ENCODE measurements at regions not wholly inside any gene's neighbourhood (a gene's known extent, or its start where the extent isn't known, plus 50 kb on each side); places are given as distances from the start of the nearest gene placed in this dataset.

GRCh38 chr5:73273379-73274050 is 100.5 kb downstream of the TMEM174 start:
- in situ Hi-C loops (cut with MboI; ENCODE audit: low sequenced_read_pairs) (no loop called here), intact Hi-C loops (cut with micrococcal nuclease) (no loop called here), dilution Hi-C loops (cut with HindIII; ENCODE audit: low sequenced_read_pairs, unreplicated experiment) (no loop called here)
- H4K91ac ChIP-seq (ENCODE audit: insufficient read depth, low read depth, low read length): no peak overlapping the region
- no peaks in the 10 kb centered on the region for H4K20me1 ChIP-seq (ENCODE audit: insufficient read depth, low read length)
- DNase-seq (no peak), ATAC-seq (ENCODE audit: low read depth) (no peak)
- CTCF ChIA-PET: no interaction called here
- no peaks in the 10 kb centered on the region for H3K36me3 ChIP-seq (ENCODE audit: control insufficient read depth, insufficient read depth, low read length)
- H3K27me3 ChIP-seq (ENCODE audit: control insufficient read depth, insufficient read depth, low read length): peaks cover 18% of the 10 kb centered on the region
- POLR2A ChIA-PET (ENCODE audit: unreplicated experiment): no interaction called here
- TF ChIP-seq RCOR1 (IDR thresholded peaks at IDR 0.05; ENCODE audit: insufficient replicate concordance, low read length) (no peak), POLR2A (IDR thresholded peaks at IDR 0.05; ENCODE audit: low read depth, low read length) (no peak), RFX5 (IDR thresholded peaks at IDR 0.05; ENCODE audit: low read depth, low read length) (no peak), CHD1 (IDR thresholded peaks at IDR 0.05; ENCODE audit: low read depth, low read length) (no peak), MAZ (IDR thresholded peaks at IDR 0.05; ENCODE audit: borderline replicate concordance, low read depth, low read length) (no peak), MXI1 (IDR thresholded peaks at IDR 0.05; ENCODE audit: borderline replicate concordance, low read depth, low read length) (no peak), MAFK (IDR thresholded peaks at IDR 0.05; ENCODE audit: low read depth, low read length) (no peak), ELK1 (IDR thresholded peaks at IDR 0.05; ENCODE audit: borderline replicate concordance, low read depth, low read length) (no peak), CEBPB (IDR thresholded peaks at IDR 0.05; ENCODE audit: low read depth, low read length) (no peak), BHLHE40 (IDR thresholded peaks at IDR 0.05; ENCODE audit: low read depth, low read length) (no peak), RAD21 (IDR thresholded peaks at IDR 0.05; ENCODE audit: low read length) (no peak), FOS (IDR thresholded peaks at IDR 0.05; ENCODE audit: low read depth, low read length) (no peak), SMC3 (IDR thresholded peaks at IDR 0.05; ENCODE audit: low read depth, low read length) (no peak)
- H4K5ac ChIP-seq (ENCODE audit: low read depth, low read length): no peak overlapping the region
- no peak overlapping the region for H3K14ac ChIP-seq (replicated peaks; ENCODE audit: low read depth, low read length)
- no peak overlapping the region for H2BK20ac ChIP-seq (ENCODE audit: low read depth, low read length)
- H2BK15ac ChIP-seq (ENCODE audit: low read depth, low read length): no peak overlapping the region
- no peak overlapping the region for H2AK5ac ChIP-seq (ENCODE audit: low read depth, low read length)
- no peak overlapping the region for H2AFZ ChIP-seq (replicated peaks; ENCODE audit: low read length, poor library complexity)
- H3K23ac ChIP-seq (ENCODE audit: low read depth, low read length): 0 out of 2 replicates have a peak overlapping the region, but pooled peaks have one; percentile 21
- no peak overlapping the region for H4K8ac ChIP-seq (ENCODE audit: low read depth in 2 of 2, low read length in 2 of 2)
- no peak overlapping the region for H2BK120ac ChIP-seq (ENCODE audit: low read depth, low read length)
- no peak overlapping the region for H3K27ac ChIP-seq (ENCODE audit: insufficient read depth, low read length)
- H2BK5ac ChIP-seq (ENCODE audit: low read depth, low read length, poor library complexity, severe bottlenecking): no peak overlapping the region
- no peaks in the 10 kb centered on the region for H3K9me3 ChIP-seq (ENCODE audit: control insufficient read depth, insufficient read depth, low read length)
- H3K9ac ChIP-seq (ENCODE audit: low read depth, low read length): no peak overlapping the region
- H3K56ac ChIP-seq (ENCODE audit: extremely low read depth, insufficient read depth, low read length): no peak overlapping the region
- H3K18ac ChIP-seq (ENCODE audit: low read depth, low read length): no peak overlapping the region
- 40% methylated on average over 1 of the region's 6 CpGs; no CpG with 5 or more reads in 1 of the 2 experiments for WGBS, 2 experiments (ENCODE audit: extremely low coverage in 2 of 2, insufficient read length in 1 of 2)
- H3K9me1 ChIP-seq (ENCODE audit: insufficient read depth, low read length): no peaks in the 10 kb centered on the region
- H2AK9ac ChIP-seq (replicated peaks; ENCODE audit: low read depth, low read length, poor library complexity): no peak overlapping the region
- BruUV-seq (replicated peaks): no TSS peak
- H3K4ac ChIP-seq (ENCODE audit: low read depth, low read length): no peak overlapping the region
- no peaks in the 10 kb centered on the region for H3K79me1 ChIP-seq (ENCODE audit: low read depth in 1 of 2, low read length in 2 of 2)
- no peaks in the 10 kb centered on the region; the same call in 1 of the 2 replicates for H3K4me1 ChIP-seq (ENCODE audit: control insufficient read depth, insufficient read depth, low read length)
- H3K4me3 ChIP-seq (ENCODE audit: insufficient read depth, low read depth, low read length): no peak overlapping the region
- no peak overlapping the region for H3K4me2 ChIP-seq (ENCODE audit: low read depth, low read length)

All from IMR-90 (cell line).